ENCODE measurements at regions not wholly inside any gene's neighbourhood (a gene's known extent, or its start where the extent isn't known, plus 50 kb on each side); places are given as distances from the start of the nearest gene placed in this dataset.

DNA sequence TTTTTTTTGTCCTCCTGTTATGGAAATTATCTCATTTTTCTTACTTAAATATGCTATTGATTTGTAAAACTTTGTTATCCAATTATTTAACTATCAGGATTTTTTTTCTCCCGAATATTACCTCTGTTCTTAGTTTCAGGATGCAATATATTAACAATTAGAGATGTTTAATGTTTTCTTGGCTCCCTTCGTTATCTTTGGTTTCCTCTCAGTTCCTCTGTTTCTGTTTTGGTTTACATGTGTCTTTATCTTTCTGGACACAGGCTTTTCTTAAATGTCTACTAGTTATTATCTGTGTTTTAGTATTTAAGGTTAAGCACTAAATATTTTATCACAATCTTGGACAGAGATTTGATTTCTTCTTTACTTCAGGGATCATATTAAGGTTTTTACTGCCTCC lies 462.2 kb upstream of the SLC10A2 start:
- TF ChIP-seq, protein P1, sequence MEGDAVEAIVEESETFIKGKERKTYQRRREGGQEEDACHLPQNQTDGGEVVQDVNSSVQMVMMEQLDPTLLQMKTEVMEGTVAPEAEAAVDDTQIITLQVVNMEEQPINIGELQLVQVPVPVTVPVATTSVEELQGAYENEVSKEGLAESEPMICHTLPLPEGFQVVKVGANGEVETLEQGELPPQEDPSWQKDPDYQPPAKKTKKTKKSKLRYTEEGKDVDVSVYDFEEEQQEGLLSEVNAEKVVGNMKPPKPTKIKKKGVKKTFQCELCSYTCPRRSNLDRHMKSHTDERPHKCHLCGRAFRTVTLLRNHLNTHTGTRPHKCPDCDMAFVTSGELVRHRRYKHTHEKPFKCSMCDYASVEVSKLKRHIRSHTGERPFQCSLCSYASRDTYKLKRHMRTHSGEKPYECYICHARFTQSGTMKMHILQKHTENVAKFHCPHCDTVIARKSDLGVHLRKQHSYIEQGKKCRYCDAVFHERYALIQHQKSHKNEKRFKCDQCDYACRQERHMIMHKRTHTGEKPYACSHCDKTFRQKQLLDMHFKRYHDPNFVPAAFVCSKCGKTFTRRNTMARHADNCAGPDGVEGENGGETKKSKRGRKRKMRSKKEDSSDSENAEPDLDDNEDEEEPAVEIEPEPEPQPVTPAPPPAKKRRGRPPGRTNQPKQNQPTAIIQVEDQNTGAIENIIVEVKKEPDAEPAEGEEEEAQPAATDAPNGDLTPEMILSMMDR (conservative IDR thresholded peaks at IDR 0.05; ENCODE audit: low read depth, low read length), result no peak
- TF ChIP-seq SMC3 (IDR thresholded peaks at IDR 0.05; ENCODE audit: low read depth, low read length) (no peak), POLR2A (IDR thresholded peaks at IDR 0.05; ENCODE audit: low read depth, low read length) (no peak), RAD21 (IDR thresholded peaks at IDR 0.05; ENCODE audit: low read length) (no peak), RCOR1 (IDR thresholded peaks at IDR 0.05; ENCODE audit: insufficient replicate concordance, low read length) (no peak), RFX5 (IDR thresholded peaks at IDR 0.05; ENCODE audit: low read depth, low read length) (no peak), CHD1 (IDR thresholded peaks at IDR 0.05; ENCODE audit: low read depth, low read length) (no peak)
- TF ChIP-seq, protein P2, sequence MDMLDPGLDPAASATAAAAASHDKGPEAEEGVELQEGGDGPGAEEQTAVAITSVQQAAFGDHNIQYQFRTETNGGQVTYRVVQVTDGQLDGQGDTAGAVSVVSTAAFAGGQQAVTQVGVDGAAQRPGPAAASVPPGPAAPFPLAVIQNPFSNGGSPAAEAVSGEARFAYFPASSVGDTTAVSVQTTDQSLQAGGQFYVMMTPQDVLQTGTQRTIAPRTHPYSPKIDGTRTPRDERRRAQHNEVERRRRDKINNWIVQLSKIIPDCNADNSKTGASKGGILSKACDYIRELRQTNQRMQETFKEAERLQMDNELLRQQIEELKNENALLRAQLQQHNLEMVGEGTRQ (IDR thresholded peaks at IDR 0.05; ENCODE audit: low read depth, low read length), result no peak

Data from IMR-90 (cell line).